ENCODE measurements at regions not wholly inside any gene's neighbourhood (a gene's known extent, or its start where the extent isn't known, plus 50 kb on each side); places are given as distances from the start of the nearest gene placed in this dataset.

GRCh38 chr9:16316911-16317817, 553.3 kb downstream of the BNC2 start:
- no peak for DNase-seq

DNA sequence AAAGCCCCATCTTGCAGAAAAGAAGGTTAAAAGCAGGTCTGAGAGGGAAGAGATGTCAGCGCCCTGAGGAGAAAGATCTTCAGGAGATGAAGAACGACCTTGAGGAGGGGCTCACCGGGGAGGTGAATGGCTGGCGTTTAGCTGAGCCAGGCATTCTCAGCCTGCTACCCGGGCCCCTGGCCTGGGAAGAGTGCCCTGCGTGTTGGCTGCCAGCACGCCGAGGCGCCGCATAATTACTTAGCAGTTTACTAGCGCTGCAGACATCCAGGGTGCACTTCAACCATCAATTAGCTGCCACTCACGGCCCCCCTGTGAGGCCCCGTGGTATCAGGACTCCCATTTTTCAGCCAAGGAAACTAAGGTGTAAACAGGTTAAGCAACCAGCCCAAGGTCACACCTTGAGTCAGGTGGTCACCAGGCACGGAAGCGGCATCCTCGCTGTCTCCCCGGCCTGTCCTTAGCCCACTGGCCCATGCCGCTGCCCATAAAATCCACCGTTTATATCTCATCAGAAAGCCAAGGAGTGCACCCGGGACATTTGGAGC, 551.9 kb downstream of the BNC2 start:
- peak; percentile 52 for DNase-seq

GRCh38 chr9:16319646-16320045, 550.8 kb downstream of the BNC2 start:
- no peak for DNase-seq

DNA sequence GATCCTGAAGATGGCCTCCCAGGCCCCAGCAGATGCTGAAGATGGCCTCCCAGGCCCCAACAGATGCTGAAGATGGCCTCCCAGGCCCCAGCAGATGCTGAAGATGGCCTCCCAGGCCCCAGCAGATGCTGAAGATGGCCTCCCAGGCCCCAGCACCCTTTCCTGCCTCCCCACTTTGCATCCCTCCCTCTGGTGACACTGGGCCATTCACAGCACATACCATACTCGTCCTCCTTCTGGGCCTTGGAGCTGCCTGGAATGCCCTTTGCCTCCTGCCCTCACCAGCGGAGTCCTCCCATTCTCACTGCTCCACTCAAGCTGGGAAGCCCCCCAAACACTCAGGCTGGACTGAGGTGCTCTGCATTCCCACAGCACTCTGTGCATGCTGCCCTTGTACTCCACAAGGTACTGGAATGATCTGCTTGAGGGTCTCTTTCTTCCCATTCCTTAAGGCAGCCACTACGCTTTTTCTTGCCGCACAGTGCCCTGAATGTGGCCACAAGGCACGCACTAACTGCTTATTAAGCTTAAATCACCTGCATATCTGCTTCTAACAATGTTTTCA, 550.0 kb downstream of the BNC2 start:
- DNase-seq: no peak

GRCh38 chr9:16321461-16322119, 548.9 kb downstream of the BNC2 start:
- DNase-seq: no peak

DNA sequence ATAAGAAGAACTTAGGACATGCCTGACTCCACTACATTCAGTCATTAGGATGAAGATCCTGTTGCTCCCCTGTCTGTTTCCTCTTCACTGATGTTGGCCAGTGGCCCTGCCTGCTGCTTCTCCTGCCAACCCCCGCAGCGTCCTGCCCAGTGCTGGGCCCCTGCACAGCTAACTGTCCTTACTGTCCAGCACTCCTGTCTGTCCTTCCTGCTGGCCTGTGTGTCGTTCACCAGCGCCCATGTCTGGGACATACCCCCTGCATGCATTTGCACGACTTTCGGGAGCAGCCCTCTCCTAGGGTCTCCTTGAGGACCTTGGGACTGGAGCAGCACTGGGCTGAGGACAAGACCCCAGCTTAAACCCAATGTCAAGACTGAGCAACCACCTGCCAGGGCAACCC, 547.6 kb downstream of the BNC2 start:
- DNase-seq: no peak

DNA sequence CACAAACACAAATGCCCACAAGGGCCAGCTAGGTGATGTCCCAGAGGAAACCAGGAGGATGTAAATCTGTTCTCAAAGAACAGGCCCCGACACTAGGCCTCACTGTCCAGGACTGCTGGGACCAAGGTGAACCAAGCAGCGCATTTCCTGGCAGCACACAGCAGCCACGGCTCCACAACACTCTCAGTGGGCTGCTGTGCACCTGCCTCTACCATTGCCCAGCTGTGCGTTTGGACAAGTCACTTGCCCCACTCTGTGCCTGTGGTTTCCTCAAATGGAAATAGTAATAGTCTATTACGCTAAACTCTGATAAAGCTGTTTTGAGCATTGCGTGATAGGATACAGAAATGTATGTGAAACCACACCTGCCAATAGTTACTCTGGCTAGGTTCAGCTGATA, 544.5 kb downstream of the BNC2 start:
- no peak for DNase-seq

- DNase-seq: no peak
Measured at GRCh38 chr9:16328349-16328748, 542.1 kb downstream of the BNC2 start.

DNA sequence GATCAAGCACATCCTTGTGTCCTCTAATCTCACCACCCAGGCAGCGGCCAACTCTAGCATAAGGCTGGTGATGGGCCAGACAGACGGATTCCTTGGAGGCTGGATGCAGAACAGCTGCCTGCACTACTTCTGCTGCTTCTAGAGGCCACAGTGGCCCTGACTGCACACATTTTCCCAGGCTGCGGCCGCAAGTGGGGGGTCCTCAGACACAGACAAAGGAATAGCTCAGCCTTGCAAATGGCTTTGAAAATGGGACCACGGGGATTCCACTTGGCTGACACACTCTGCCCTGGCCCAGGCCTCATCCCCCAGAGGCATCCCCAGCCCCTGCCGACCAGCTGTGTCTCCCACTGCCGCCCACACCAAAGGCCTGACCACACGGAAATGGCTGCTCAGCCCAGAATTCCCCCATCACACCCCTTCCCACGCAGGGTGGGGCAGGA, 540.8 kb downstream of the BNC2 start:
- DNase-seq: no peak

DNA sequence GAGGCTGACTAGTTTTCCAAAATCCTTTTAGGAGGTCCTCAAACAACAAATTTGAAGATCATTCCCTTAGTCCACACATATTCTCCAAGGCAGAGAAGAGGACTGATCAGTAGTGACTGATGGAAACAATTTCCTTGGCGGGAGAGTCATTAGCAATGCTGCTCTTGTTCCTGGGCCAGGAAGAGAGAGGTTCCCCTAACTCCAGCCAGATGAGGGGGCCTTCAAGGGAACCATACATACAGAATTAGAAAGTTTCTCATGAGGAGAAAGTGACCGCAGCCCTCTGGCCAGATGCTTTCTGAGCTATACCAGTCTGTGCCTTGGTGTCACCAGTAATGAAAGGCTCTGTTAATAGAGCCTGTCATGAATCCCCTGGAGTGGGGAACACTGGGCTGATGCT, 539.4 kb downstream of the BNC2 start:
- DNase-seq: no peak

- DNase-seq: no peak
Measured at GRCh38 chr9:16331527-16331926, 538.9 kb downstream of the BNC2 start.

- peak; percentile 74 for DNase-seq
Measured at GRCh38 chr9:16333691-16334090, 536.8 kb downstream of the BNC2 start.

GRCh38 chr9:16335788-16336580, 534.5 kb downstream of the BNC2 start:
- peak; percentile 36 for DNase-seq

GRCh38 chr9:16336833-16337232, 533.6 kb downstream of the BNC2 start:
- DNase-seq: no peak

DNA sequence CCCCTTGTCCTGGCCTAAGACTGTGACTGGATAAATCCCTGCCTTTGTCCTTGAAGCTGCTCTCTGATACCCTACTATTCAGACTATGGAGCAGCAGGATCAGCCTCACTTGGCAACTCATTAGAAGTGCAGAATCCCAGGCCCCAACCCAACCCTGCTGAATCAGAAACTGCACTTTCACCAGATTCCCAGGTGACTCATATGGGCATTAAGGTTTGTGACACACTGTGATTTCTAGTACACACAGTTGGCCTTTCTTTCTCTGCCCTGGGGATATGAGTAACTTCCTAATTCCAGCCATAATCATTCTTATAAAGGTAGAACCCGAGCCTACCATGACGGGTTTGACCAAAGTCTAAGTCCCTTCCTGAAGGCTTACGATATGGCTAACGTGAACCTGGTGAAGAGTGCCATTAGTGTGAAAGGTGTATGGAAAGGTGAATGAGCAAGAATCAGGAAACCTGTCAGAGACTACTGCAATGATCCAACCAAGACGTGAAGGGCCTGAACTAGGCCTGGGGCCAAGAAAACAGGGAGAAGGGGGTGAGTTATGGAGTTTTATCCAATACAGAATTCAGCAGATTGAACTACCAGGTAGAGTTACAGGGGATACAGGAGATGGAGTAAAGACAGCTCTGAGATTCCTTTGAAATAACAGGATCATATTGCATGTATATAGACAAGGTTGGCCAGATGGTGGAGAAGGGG, 533.0 kb downstream of the BNC2 start:
- DNase-seq: no peak

DNA sequence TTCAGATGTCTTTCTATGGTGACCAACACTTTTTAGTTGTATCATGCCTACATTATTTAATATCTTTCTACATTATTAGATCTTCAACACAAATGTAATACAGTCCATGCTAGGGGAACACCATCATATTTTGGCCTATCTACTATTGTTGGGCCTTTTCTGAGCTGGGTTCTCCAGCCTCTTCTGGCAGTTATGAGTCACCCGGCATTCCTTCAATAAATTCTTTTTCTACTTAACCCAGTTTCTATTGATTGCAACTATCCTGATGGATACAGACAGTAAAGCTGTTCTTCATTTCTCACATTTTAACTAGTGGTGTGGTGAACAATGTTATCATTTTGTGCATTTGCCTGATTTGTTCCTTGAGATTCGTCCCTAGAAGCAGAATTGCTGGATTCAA, 529.3 kb downstream of the BNC2 start:
- DNase-seq: no peak

GRCh38 chr9:16342246-16343020, 528.0 kb downstream of the BNC2 start:
- DNase-seq: no peak

GRCh38 chr9:16343249-16344237, 526.9 kb downstream of the BNC2 start:
- no peak for DNase-seq

DNA sequence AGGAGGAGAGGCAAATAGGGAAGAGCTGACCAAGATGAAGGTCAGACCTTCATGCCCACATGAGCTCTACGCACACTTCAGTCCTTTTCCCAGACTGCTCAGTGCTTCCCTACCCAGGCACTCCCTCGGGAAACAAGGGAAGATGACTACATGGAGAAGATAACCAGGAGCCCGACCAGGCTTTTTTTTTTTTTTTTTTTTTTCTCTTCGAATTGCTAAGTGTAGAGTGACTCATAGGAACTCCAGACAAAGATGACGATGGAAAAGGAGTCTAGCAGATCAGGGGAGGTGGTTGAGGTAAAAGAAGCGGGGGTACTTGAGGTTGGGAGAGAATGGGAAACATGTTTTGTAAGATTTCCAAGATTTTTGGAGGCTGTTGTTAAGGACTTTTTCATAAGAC, 526.1 kb downstream of the BNC2 start:
- no peak for DNase-seq

- no peak for DNase-seq
Measured at GRCh38 chr9:16345902-16346301, 524.6 kb downstream of the BNC2 start.
